Parathyroid adenoma (tissue), 2 donors: ENCODE measurements at regions not wholly inside any gene's neighbourhood (a gene's known extent, or its start where the extent isn't known, plus 50 kb on each side); places are given as distances from the start of the nearest gene placed in this dataset.
"Not testable (repeated sequence)": the region's sequence is repeated elsewhere in the genome, so short reads cannot be mapped to it uniquely, and the experiment has no call there.

Source experiments
- H2AFZ ChIP-seq: fragments of 300-600 bp; sonication (generic); one replicate; pipeline ENCODE4 v1.7.0; 2017; ENCODE audit warnings: antibody characterized with exemption, mild to moderate bottlenecking
- H3K27ac ChIP-seq: fragments of 300-600 bp; sonication (generic); one replicate; pipeline ENCODE4 v1.7.0; 2017
- H3K27me3 ChIP-seq: fragments of 300-600 bp; sonication (generic); one replicate; pipeline ENCODE4 v1.7.0; 2017; ENCODE audit warnings: low read length; ENCODE audit not compliant: control insufficient read depth, insufficient read depth
- H3K36me3 ChIP-seq: fragments of 300-600 bp; sonication (generic); one replicate; pipeline ENCODE4 v1.7.0; 2017; ENCODE audit warnings: low read length; ENCODE audit not compliant: control insufficient read depth, insufficient read depth
- H3K4me1 ChIP-seq: fragments of 300-600 bp; sonication (generic); one replicate; pipeline ENCODE4 v1.7.0; 2017; ENCODE audit warnings: control low read depth
- H3K4me2 ChIP-seq: fragments of 300-600 bp; sonication (generic); one replicate; pipeline ENCODE4 v1.7.0; 2017; ENCODE audit warnings: low read length
- H3K4me3 ChIP-seq: fragments of 300-600 bp; sonication (generic); one replicate; pipeline ENCODE4 v1.7.0; 2017; ENCODE audit warnings: low read depth, low read length
- H3K79me2 ChIP-seq: fragments of 300-600 bp; sonication (generic); one replicate; pipeline ENCODE4 v1.7.0; 2017; ENCODE audit warnings: control low read depth
- H3K9ac ChIP-seq: fragments of 300-600 bp; sonication (generic); one replicate; pipeline ENCODE4 v1.7.0; 2017; ENCODE audit warnings: mild to moderate bottlenecking
- H3K9me3 ChIP-seq: fragments of 300-600 bp; sonication (generic); one replicate; pipeline ENCODE4 v1.7.0; 2017; ENCODE audit warnings: low read length; ENCODE audit not compliant: control insufficient read depth
- TF ChIP-seq, protein P1 (sequence below): fragments of 300-600 bp; sonication (generic); IDR thresholded peaks from one replicate; pipeline ENCODE4 v1.7.0; 2017; ENCODE audit warnings: antibody characterized with exemption, mild to moderate bottlenecking
- donor health status: primary hyperparathyroidism.

DNA sequence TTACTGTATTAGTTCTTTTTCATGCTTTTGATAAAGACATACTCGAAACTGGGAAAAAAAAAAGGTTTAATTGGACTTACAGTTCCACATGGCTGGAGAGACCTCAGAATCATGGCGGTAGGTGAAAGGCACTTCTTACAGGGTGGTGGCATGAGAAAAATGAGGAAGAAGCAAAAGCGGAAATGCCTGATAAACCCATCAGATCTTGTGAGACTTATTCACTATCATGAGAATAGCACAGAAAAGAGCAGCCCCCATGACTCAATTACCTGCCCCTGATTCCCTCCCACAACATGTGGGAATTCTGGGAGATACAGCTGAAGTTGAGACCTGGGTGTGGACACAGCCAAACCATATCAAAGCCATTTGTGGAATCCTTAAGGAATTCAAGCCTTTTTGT lies 1238.9 kb downstream of the ADGRL3 start:
- TF ChIP-seq, protein P1, sequence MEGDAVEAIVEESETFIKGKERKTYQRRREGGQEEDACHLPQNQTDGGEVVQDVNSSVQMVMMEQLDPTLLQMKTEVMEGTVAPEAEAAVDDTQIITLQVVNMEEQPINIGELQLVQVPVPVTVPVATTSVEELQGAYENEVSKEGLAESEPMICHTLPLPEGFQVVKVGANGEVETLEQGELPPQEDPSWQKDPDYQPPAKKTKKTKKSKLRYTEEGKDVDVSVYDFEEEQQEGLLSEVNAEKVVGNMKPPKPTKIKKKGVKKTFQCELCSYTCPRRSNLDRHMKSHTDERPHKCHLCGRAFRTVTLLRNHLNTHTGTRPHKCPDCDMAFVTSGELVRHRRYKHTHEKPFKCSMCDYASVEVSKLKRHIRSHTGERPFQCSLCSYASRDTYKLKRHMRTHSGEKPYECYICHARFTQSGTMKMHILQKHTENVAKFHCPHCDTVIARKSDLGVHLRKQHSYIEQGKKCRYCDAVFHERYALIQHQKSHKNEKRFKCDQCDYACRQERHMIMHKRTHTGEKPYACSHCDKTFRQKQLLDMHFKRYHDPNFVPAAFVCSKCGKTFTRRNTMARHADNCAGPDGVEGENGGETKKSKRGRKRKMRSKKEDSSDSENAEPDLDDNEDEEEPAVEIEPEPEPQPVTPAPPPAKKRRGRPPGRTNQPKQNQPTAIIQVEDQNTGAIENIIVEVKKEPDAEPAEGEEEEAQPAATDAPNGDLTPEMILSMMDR: no peak
- no peak overlapping the region for H3K27ac ChIP-seq
- H3K4me3 ChIP-seq: no peak overlapping the region
- no peak overlapping the region for H2AFZ ChIP-seq
- no peak overlapping the region for H3K9ac ChIP-seq
- H3K79me2 ChIP-seq: no peaks in the 10 kb centered on the region
- H3K27me3 ChIP-seq: no peaks in the 10 kb centered on the region
- no peaks in the 10 kb centered on the region for H3K9me3 ChIP-seq
- no peak overlapping the region for H3K4me2 ChIP-seq
- no peaks in the 10 kb centered on the region for H3K36me3 ChIP-seq
- no peaks in the 10 kb centered on the region for H3K4me1 ChIP-seq

DNA sequence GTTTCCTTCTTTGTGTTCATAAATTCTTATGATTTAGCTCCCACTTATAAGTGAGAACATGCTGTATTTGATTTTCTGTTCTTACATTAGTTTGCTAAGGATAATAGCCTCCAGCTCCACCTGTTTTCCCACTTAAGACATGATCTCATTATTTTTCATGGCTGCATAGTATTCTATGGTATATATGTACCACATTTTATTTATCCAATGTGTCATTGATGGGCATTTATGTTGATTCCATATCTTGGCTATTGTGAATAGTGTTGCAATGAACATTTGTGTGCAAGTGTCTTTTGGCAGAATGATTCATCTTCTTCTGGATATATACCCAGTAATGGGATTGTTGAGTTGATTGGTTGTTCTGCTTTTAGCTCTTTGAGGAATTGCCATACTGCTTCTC lies 1234.8 kb downstream of the ADGRL3 start:
- Histone ChIP-seq H2AFZ (no peak overlapping the region), H3K4me2 (no peak overlapping the region), H3K9ac (no peak overlapping the region), H3K4me3 (no peak overlapping the region), H3K36me3 (no peaks in the 10 kb centered on the region), H3K27ac (no peak overlapping the region), H3K9me3 (no peaks in the 10 kb centered on the region), H3K27me3 (no peaks in the 10 kb centered on the region), H3K4me1 (no peaks in the 10 kb centered on the region), H3K79me2 (no peaks in the 10 kb centered on the region)
- TF ChIP-seq, protein P1: no peak

DNA sequence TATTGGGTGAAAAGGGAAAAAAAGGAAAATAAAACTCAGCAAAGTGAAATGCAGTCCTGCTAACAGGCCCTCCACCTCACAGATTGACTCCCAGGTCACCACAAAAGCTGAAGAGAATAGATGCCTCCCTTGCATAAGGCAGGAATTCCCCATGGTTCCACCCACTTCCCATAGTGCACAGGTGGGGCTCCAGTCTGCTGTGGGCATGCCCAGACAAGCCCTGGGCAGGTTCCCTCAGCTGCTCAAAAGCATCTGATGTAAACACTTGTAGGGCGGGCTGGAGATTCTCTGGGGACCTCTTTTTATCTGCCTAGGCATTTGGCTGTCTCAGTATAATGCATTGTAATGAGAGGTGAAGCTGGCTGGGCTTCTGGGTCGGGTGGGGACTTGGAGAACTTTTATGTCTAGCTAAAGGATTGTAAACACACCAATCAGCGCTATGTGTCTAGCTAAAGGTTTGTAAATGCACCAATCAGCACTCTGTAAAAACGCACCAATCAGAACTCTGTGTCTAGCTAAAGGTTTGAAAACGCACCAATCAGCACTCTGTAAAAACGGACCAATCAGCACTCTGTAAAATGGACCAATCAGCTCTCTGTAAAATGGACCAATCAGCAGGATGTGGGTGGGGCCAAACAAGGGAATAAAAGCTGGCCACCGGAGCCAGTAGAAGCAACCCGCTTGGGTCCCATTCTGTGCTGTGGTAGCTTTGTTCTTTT lies 1231.5 kb downstream of the ADGRL3 start:
- not testable (repeated sequence) for H3K4me3 ChIP-seq, H3K27ac ChIP-seq, H3K36me3 ChIP-seq, H3K79me2 ChIP-seq, H3K9ac ChIP-seq, H3K27me3 ChIP-seq, H3K9me3 ChIP-seq, H3K4me2 ChIP-seq, H3K4me1 ChIP-seq, H2AFZ ChIP-seq

DNA sequence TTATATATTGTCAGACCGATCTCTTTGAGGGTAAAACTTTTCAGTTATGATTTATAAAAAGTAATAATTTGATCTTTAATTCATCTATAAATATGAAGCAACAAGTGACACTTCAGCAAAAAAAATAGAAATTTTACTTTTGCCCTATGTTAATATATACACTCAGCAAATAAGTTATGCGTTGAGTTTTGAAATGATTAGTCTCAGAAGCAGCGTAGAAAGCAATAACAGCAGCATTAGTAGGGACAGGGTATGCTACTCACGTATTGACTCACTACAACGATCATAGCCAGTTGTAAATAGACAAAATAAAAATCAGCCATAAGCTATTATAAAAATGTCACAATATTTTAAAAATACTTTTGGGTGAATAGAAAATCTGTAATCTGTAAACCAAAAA lies 1229.2 kb downstream of the ADGRL3 start:
- Histone ChIP-seq H3K4me3 (no peak overlapping the region), H3K4me1 (no peaks in the 10 kb centered on the region), H3K27me3 (no peaks in the 10 kb centered on the region), H3K79me2 (no peaks in the 10 kb centered on the region), H3K9ac (no peak overlapping the region), H3K9me3 (no peaks in the 10 kb centered on the region), H3K36me3 (no peaks in the 10 kb centered on the region), H3K4me2 (no peak overlapping the region), H2AFZ (no peak overlapping the region), H3K27ac (no peak overlapping the region)
- TF ChIP-seq, protein P1: no peak

DNA sequence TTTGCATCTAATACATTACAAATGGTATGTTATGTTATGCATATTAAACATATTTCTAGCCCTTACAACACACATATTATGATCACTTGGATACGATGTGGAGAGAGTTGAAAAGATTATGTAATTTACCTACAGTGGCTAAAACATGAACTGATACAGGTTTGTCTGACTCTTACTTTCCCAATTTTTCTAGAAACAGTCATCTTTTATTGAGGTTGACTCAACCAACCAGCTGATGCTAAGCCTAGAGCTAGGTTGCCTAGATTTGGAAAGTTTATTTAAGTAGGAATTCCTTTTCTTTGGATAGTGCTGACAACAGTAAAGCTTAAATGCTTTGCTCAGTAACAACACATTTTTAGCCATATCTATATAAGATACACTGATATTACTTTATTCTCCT lies 1215.1 kb downstream of the ADGRL3 start:
- Histone ChIP-seq H3K4me2 (no peak overlapping the region), H3K27me3 (no peaks in the 10 kb centered on the region), H3K27ac (no peak overlapping the region), H2AFZ (no peak overlapping the region), H3K79me2 (no peaks in the 10 kb centered on the region), H3K4me3 (no peak overlapping the region), H3K9ac (no peak overlapping the region), H3K4me1 (no peaks in the 10 kb centered on the region), H3K9me3 (no peaks in the 10 kb centered on the region), H3K36me3 (no peaks in the 10 kb centered on the region)
- TF ChIP-seq, protein P1: no peak
